Gastrocnemius medialis (tissue), 4 donors: ENCODE measurements at regions not wholly inside any gene's neighbourhood (a gene's known extent, or its start where the extent isn't known, plus 50 kb on each side); places are given as distances from the start of the nearest gene placed in this dataset.
A peak's percentile ranks its signal among the peaks of the same experiment; 100 is the strongest.

Experiments used
- ATAC-seq, 2 donors: fragments of 150-250 bp; one replicate each; pipeline ENCODE4 v1.9.1; 2016
- DNase-seq, 2 donors: peaks; one replicate each; pipeline ENCODE4 v3.0.0-alpha.2; 2019
- H3K27ac ChIP-seq, 4 donors: fragments of 200-600 bp; sonication (generic); 1 replicate in 1 of 4; 2 replicates in 3 of 4; pipeline ENCODE4 v1.5.1; 2016 to 2018; ENCODE audit warnings: mild to moderate bottlenecking in 2 of 4, moderate library complexity in 1 of 4
- H3K27me3 ChIP-seq, 3 donors: fragments of 200-600 bp; sonication (generic) in 2 of 3; 1 replicate in 1 of 3; 2 replicates in 2 of 3; pipeline versions ENCODE4 v1.5.1 to v1.6.0; 2016 to 2019; ENCODE audit warnings: mild to moderate bottlenecking in 1 of 3, moderate library complexity in 1 of 3
- H3K36me3 ChIP-seq, 2 donors: fragments of 200-600 bp; sonication (generic) in 1 of 2; one replicate each; pipeline ENCODE4 v1.5.1; 2017 to 2018
- H3K4me1 ChIP-seq, 2 donors: fragments of 200-600 bp; sonication (generic) in 1 of 2; one replicate each; pipeline ENCODE4 v1.5.1; 2016 to 2017; ENCODE audit warnings: mild to moderate bottlenecking in 2 of 2
- H3K4me3 ChIP-seq, 4 donors: fragments of 200-600 bp; sonication (generic) in 3 of 4; 1 replicate in 1 of 4; 2 replicates in 3 of 4; pipeline ENCODE4 v1.5.1; 2016 to 2019; ENCODE audit warnings: mild to moderate bottlenecking in 2 of 4
- H3K9me3 ChIP-seq, 3 donors: fragments of 200-600 bp; sonication (generic) in 2 of 3; 1 replicate in 1 of 3; 2 replicates in 2 of 3; pipeline ENCODE4 v1.5.1; 2016 to 2019
- POLR2A ChIP-seq, 2 donors: fragments of 450-650 bp; IDR thresholded peaks; one replicate each; pipeline ENCODE4 v1.6.1; 2017; ENCODE audit warnings: antibody characterized with exemption in 2 of 2, mild to moderate bottlenecking in 2 of 2, moderate library complexity in 2 of 2
- in situ Hi-C, 4 donors: fragments of 200-750 bp; cut with MboI; loops; one replicate each; pipeline versions ENCODE4 v1.15.0 to v1.8.0; 2017; ENCODE audit warnings: low sequenced_read_pairs in 4 of 4
- intact Hi-C: fragments of 100-400 bp; cut with DNase I; formaldehyde crosslinking; loops from one replicate; pipeline ENCODE4 v1.15.1; 2023; ENCODE audit warnings: low total_unique reads
- TF ChIP-seq, protein P1 (sequence below), 5 experiments: fragments of 450-650 bp in 3 of 5; fragments of 200-600 bp in 2 of 5; sonication (generic) in 2 of 5; IDR thresholded peaks in 4 of 5; conservative IDR thresholded peaks in 1 of 5; 1 replicate in 4 of 5; 2 replicates in 1 of 5; pipeline ENCODE4 v1.5.1; 2016 to 2019; ENCODE audit warnings: antibody characterized with exemption in 5 of 5, mild to moderate bottlenecking in 3 of 5, moderate library complexity in 3 of 5

DNA sequence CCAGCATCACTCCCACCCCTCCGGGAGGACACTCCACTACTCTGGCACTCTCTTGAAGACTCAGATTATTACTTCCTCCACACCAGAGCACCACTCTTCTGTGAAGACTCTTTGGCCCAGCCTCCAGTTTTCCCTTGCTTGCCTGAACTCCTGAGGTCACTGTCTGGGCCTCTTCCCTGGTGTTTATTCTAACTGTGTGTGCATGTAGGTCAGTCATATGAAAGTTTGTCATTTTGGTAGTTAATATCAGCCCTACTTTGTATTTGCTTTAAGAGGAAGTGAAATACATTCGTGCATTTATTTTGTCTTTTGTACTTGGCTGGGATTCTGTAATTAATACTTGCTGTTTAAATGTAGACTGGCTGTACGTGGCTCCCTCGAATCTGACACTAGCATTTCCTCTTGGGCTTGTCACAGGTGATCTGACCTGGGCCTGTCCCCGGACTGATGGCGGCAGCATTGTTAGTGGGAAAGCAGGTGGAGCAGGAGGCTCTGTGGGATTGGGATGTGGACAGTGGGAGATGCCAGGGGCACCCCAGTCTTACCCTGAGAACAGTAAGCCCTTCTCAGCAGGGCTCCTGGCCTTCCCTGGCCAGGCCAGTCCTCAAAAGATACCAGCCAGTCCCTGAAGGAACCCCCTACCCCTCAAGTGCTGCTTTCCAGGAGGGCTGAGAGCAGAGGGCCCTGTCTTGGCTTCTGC lies 350.5 kb downstream of the CDC5L start:
- H3K27ac ChIP-seq, result no peak overlapping the region
- no peak overlapping the region for H3K4me3 ChIP-seq
- in situ Hi-C loops (no loop called here), intact Hi-C loops (no loop called here)
- H3K36me3 ChIP-seq, result no peaks in the 10 kb centered on the region
- TF ChIP-seq, protein P1, sequence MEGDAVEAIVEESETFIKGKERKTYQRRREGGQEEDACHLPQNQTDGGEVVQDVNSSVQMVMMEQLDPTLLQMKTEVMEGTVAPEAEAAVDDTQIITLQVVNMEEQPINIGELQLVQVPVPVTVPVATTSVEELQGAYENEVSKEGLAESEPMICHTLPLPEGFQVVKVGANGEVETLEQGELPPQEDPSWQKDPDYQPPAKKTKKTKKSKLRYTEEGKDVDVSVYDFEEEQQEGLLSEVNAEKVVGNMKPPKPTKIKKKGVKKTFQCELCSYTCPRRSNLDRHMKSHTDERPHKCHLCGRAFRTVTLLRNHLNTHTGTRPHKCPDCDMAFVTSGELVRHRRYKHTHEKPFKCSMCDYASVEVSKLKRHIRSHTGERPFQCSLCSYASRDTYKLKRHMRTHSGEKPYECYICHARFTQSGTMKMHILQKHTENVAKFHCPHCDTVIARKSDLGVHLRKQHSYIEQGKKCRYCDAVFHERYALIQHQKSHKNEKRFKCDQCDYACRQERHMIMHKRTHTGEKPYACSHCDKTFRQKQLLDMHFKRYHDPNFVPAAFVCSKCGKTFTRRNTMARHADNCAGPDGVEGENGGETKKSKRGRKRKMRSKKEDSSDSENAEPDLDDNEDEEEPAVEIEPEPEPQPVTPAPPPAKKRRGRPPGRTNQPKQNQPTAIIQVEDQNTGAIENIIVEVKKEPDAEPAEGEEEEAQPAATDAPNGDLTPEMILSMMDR (IDR thresholded peaks at IDR 0.05 in 4 of 5, conservative IDR thresholded peaks at IDR 0.05 in 1 of 5), result no peak
- no peak for TF ChIP-seq POLR2A (IDR thresholded peaks at IDR 0.05)
- ATAC-seq, result no peak
- H3K9me3 ChIP-seq, result no peaks in the 10 kb centered on the region
- H3K27me3 ChIP-seq, result no peaks in the 10 kb centered on the region
- no peaks in the 10 kb centered on the region for H3K4me1 ChIP-seq
- DNase-seq, result no peak

DNA sequence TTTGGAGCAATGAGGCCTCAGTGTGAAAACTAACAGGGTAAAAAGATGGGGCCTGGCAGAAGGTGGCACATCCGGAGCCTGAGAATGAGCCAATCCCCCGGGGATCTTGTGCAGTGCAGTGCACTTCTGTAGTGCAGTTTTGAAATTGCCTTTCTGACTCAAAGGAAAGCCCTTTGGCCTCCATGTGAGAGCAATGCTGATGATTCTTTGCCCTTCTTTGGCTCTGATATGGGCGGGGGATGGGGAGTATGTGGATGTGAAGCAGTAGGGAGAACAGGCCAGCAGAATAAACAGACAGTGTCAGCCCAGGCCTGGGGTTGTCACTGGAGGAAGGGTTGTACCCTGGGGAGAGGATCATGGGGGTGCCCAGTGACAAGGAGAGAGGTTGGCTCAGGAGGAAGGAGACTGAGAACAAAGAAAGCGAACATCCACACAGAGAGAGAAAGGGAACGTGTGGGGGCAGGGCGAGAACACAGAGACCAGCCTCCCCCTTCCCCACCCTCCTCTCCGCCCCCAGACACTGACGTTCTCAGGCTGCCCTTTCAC lies 351.2 kb downstream of the CDC5L start:
- TF ChIP-seq, protein P1 (IDR thresholded peaks at IDR 0.05 in 4 of 5, conservative IDR thresholded peaks at IDR 0.05 in 1 of 5), result no peak
- TF ChIP-seq POLR2A (IDR thresholded peaks at IDR 0.05), result no peak
- Histone ChIP-seq H3K9me3 (no peaks in the 10 kb centered on the region), H3K4me3 (no peak overlapping the region), H3K4me1 (no peaks in the 10 kb centered on the region), H3K27ac (no peak overlapping the region), H3K27me3 (no peaks in the 10 kb centered on the region), H3K36me3 (no peaks in the 10 kb centered on the region)
- DNase-seq, result peak in 1 of 2 donors; percentile 25
- no peak for ATAC-seq
- in situ Hi-C loops (no loop called here), intact Hi-C loops (no loop called here)

DNA sequence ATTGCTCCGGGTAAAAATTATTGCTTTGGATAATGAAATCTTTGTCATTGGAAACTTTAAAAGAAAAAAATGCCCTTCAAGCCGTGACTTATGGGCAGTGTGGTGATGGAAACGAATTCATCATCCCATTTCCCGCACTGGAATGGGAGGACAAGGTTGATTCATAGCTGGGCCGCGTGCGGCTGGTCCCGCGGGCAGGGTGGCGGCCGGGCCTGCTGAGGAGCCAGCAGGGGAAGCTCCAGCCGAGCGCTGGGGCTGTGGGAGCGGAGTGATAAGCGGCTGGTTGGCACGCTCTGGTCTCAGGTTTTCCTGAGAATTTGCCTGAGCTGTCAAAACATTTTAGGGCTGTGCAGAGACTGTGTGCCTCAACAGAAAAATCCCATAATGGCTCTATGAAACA lies 351.7 kb downstream of the CDC5L start:
- Histone ChIP-seq H3K4me3 (no peak overlapping the region), H3K9me3 (no peaks in the 10 kb centered on the region), H3K36me3 (no peaks in the 10 kb centered on the region), H3K27me3 (no peaks in the 10 kb centered on the region), H3K27ac (no peak overlapping the region), H3K4me1 (no peaks in the 10 kb centered on the region)
- DNase-seq (no peak), ATAC-seq (no peak)
- in situ Hi-C loops, result no loop called here
- intact Hi-C loops, result no loop called here
- TF ChIP-seq POLR2A (IDR thresholded peaks at IDR 0.05), result no peak
- TF ChIP-seq, protein P1 (IDR thresholded peaks at IDR 0.05 in 4 of 5, conservative IDR thresholded peaks at IDR 0.05 in 1 of 5), result no peak

DNA sequence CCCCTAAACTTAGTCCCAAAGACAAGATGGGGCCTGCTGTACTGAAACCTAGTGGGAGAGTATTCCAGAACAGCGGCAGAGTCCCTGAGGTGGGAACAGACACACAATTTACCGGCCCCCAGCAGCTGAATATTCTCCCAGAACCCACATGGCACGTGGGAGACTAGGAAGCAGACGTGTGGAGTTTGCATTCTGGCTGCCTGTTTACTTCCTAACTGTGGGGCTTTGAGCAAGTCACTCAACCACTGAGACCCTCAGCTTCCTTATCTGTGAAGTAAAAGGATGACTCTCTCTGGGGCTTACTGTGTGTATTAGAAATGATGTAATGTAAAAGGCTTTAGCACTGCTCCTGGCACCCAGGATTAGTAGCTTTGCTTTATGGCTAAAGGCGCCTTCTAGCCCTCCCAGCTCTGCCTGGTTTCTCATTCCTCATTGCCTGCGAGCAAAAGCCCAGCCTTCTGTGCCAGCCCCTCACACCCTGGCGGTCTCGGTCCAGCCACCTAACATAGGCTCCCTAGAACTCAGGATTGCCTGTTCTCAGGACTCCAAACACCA lies 353.1 kb downstream of the CDC5L start:
- intact Hi-C loops (no loop called here), in situ Hi-C loops (no loop called here)
- Histone ChIP-seq H3K27ac (no peak overlapping the region), H3K4me3 (no peak overlapping the region), H3K27me3 (no peaks in the 10 kb centered on the region), H3K4me1 (no peaks in the 10 kb centered on the region), H3K36me3 (no peaks in the 10 kb centered on the region), H3K9me3 (no peaks in the 10 kb centered on the region)
- DNase-seq (no peak), ATAC-seq (no peak)
- TF ChIP-seq, protein P1 (IDR thresholded peaks at IDR 0.05 in 4 of 5, conservative IDR thresholded peaks at IDR 0.05 in 1 of 5), result no peak
- TF ChIP-seq POLR2A (IDR thresholded peaks at IDR 0.05), result no peak
